HG03565 (cell line): ENCODE measurements at regions not wholly inside any gene's neighbourhood (a gene's known extent, or its start where the extent isn't known, plus 50 kb on each side); places are given as distances from the start of the nearest gene placed in this dataset.
"Not testable (repeated sequence)": the region's sequence is repeated elsewhere in the genome, so short reads cannot be mapped to it uniquely, and the experiment has no call there.

Experiments used
- ATAC-seq: cut with Tn5 transposase; IDR thresholded peaks from one replicate; pipeline ENCODE4 v1.9.1; 2021; ENCODE audit warnings: mild to moderate bottlenecking, moderate library complexity; ENCODE audit not compliant: unreplicated experiment

DNA sequence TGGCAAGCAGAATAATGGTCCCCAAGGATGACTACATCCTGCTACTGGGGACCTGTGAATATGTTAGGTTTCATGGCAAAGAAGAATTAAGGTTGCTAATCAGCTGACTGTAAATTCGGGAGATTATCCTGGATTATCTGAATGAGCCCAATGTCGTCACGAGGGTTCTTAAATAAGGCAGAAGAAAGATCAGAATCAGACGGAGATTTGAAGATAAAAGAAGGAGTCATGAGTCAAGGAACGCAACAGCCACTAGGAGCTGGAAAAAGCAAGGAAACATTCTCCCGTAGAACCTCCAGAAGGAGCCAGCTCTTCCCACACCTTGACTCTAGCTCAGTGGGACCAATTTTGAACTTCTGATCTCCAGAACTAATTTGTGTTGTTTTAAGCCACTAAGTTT is 82.9 kb upstream of the APBB1IP start:
- ATAC-seq, result no peak

GRCh38 chr10:26357203-26357602 is 80.9 kb upstream of the APBB1IP start:
- ATAC-seq, result peak; percentile 67

GRCh38 chr10:26358071-26358470 is 80.1 kb upstream of the APBB1IP start:
- no peak for ATAC-seq

DNA sequence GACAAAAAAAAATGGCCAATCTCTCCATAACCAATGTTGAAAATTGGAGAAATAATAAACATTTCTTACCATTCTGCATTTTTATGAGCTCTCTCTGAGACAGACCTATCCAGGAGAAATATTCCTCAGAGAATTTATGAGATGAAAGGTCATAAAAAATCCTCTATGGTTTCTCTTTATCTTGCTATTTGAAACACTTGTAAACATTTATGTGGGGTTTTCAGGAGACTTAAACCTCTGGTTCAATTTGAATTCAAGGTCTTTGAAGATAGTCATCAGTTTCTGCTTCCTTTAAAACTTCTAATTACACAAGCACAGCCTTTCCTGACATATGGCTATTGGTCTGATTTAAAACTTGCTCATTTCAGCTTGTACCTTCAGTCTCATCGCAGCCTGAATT is 78.5 kb upstream of the APBB1IP start:
- ATAC-seq, result no peak

GRCh38 chr10:26361351-26361750 is 76.8 kb upstream of the APBB1IP start:
- no peak for ATAC-seq

DNA sequence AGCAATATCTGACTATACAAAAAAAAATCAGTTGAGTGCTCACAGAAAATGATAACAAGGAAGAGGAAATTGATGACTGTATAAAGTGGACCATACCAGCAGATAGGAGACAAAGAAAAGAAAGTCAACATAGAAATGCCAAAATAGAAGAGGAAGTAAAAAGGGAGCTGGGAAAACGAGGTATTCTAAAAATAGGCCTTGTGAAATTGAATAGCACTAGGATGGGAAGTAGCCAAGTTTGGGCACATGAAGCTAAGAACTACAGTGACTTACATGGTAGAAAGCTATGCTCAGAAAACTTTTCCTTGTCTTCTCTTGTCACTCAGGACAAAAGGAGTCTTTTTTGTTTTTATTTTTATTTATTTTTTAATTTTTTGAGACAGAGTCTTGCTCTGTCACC is 76.2 kb upstream of the APBB1IP start:
- ATAC-seq, result no peak

GRCh38 chr10:26365681-26366358 is 72.3 kb upstream of the APBB1IP start:
- ATAC-seq, result no peak

- not testable (repeated sequence) for ATAC-seq
Observed at GRCh38 chr10:26367035-26367434, 71.1 kb upstream of the APBB1IP start.

DNA sequence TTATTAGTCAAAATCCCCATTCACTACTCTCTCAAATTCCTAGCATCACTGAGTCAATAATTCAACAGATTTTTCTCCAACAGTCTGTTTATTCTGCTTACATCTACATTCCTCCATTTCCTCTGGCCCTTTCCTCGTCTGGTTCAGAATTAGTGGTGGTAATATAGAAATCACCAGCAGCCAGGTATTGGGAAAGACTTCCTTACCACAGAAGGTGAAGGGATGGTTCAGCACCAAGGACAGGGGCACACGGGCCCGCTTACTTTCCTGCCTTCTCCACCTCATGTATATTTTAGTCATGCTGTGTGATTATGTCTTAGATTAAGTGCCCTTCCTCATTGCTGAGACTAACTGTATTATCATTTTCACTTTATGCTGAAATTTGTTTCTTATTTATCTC is 70.4 kb upstream of the APBB1IP start:
- no peak for ATAC-seq

- peak; percentile 45 for ATAC-seq
Observed at GRCh38 chr10:26368463-26368862, 69.7 kb upstream of the APBB1IP start.

- peak; percentile 58 for ATAC-seq
Observed at GRCh38 chr10:26372513-26373354, 65.4 kb upstream of the APBB1IP start.

- ATAC-seq, result no peak
Observed at GRCh38 chr10:26374426-26374825, 63.7 kb upstream of the APBB1IP start.

DNA sequence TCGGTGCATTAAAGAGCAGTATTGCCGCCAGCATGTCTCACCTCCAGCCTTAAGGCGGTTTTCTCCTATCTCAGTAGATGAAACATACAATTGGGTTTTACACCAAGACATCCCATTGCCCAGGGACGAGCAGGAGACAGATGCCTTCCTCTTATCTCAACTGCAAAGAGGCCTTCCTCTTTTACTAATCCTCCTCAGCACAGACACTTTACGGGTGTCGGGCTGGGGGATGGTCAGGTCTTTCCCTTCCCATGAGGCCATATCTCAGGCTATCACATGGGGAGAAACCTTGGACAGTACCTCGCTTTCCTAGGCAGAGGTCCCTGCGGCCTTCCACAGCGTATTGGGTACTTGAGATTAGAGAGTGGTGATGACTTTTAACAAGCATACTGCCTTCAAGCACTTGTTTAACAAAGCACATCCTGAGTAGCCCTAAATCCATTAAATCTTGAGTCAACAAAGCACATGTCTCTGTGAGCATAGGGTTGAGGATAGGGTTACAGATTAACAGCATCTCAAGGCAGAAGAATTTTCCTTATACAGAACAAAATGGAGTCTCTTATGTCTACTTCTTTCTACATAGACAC is 60.8 kb upstream of the APBB1IP start:
- not testable (repeated sequence) for ATAC-seq

- no peak for ATAC-seq
Observed at GRCh38 chr10:26378861-26379294, 59.3 kb upstream of the APBB1IP start.

GRCh38 chr10:26380815-26381214 is 57.3 kb upstream of the APBB1IP start:
- ATAC-seq, result no peak

DNA sequence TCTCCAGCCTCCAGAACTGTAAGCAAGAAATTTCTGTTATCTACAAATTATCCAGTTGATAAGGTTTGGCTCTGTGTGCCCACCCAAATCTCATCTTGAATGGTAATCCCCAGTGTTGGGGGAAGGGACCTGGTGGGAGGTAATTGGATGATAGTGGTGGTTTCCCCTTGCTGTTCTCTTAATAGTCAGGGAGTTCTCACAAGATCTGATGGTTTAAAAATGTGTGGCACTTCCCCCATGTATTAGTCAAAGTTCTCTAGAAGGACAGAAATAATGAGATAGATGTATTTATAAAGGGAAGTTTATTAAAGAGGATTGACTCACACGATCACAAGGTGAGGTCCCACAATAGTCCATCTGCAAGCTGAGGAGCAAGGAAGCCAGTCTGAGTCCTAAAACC is 56.2 kb upstream of the APBB1IP start:
- ATAC-seq, result no peak

GRCh38 chr10:26384600-26384999 is 53.5 kb upstream of the APBB1IP start:
- ATAC-seq, result no peak

GRCh38 chr10:26385443-26385842 is 52.7 kb upstream of the APBB1IP start:
- ATAC-seq, result no peak

DNA sequence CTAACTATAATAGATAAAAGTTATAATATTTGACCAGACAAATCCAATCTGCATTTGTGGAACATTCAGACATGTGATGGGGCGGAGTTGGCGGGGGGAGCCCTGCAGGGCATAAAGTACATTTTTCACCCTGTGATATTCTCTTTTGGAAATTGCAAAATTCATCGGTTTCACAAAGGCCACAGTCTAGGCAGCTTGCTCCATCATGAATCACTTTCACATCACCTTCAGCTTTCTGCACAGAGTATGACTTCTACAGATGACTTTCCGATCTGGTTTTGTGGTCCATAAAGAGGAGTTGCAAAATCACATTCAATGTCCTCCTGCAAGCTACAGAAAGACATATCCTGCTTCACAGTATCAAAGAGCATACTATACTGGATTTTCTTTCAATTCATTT is 51.4 kb upstream of the APBB1IP start:
- ATAC-seq, result peak; percentile 73
